Sigmoid colon (tissue), 6 donors: ENCODE measurements at regions not wholly inside any gene's neighbourhood (a gene's known extent, or its start where the extent isn't known, plus 50 kb on each side); places are given as distances from the start of the nearest gene placed in this dataset.

Experiments used
- DNase-seq: peaks from one replicate; pipeline ENCODE4 v3.0.0-alpha.2; 2019
- H3K27ac ChIP-seq, 4 donors: fragments of 200-600 bp; sonication (generic); one replicate each; pipeline ENCODE4 v1.5.1; 2016 to 2019; ENCODE audit warnings: mild to moderate bottlenecking in 1 of 4
- H3K27me3 ChIP-seq, 3 donors: fragments of 200-600 bp; sonication (generic); one replicate each; pipeline ENCODE4 v1.5.1; 2019; ENCODE audit warnings: mild to moderate bottlenecking in 1 of 3
- H3K36me3 ChIP-seq, 4 donors: fragments of 200-600 bp; sonication (generic); one replicate each; pipeline ENCODE4 v1.5.1; 2016 to 2019
- H3K4me1 ChIP-seq, 4 donors: fragments of 200-600 bp; sonication (generic); one replicate each; pipeline ENCODE4 v1.5.1; 2017 to 2019
- H3K4me3 ChIP-seq, 4 donors: fragments of 200-600 bp; sonication (generic); one replicate each; pipeline ENCODE4 v1.5.1; 2017 to 2019; ENCODE audit warnings: mild to moderate bottlenecking in 2 of 4, moderate library complexity in 1 of 4
- H3K9me3 ChIP-seq, 4 donors: fragments of 200-600 bp in 3 of 4; sonication (generic) in 3 of 4; one replicate each; pipeline versions ENCODE4 v1.5.1 to v1.6.1; 2013 to 2019
- EP300 ChIP-seq, 4 donors: sonication (generic); formaldehyde crosslinking; IDR thresholded peaks; one replicate each; pipeline ENCODE4 v1.6.1; 2017; ENCODE audit warnings: antibody characterized with exemption in 4 of 4
- POLR2A ChIP-seq, 2 donors: fragments of 450-650 bp; IDR thresholded peaks; one replicate each; pipeline ENCODE4 v1.6.1; 2016; ENCODE audit warnings: antibody characterized with exemption in 2 of 2, mild to moderate bottlenecking in 2 of 2, moderate library complexity in 2 of 2
- POLR2AphosphoS5 ChIP-seq, 4 donors: sonication (generic); formaldehyde crosslinking; IDR thresholded peaks; one replicate each; pipeline ENCODE4 v1.6.1; 2017; ENCODE audit warnings: antibody characterized with exemption in 4 of 4
- WGBS, 2 donors: extraction: QIAGEN DNeasy Blood & Tissue Kit; methylation state at CpG; one replicate each; pipeline ENCODE4 v1.1.7; 2013; 5-methylcytosine and 5-hydroxymethylcytosine counted together
- intact Hi-C: fragments of 100-400 bp; cut with DNase I; formaldehyde crosslinking; loops from one replicate; pipeline ENCODE4 v1.15.1; 2023
- TF ChIP-seq, protein P1 (sequence below), 4 experiments: fragments of 450-650 bp in 3 of 4; fragments of 200-600 bp in 1 of 4; IDR thresholded peaks; one replicate each; pipeline ENCODE4 v1.5.1; 2016 to 2019; ENCODE audit warnings: antibody characterized with exemption in 4 of 4, mild to moderate bottlenecking in 3 of 4, moderate library complexity in 2 of 4
- donor health status: healthy with polysubstance abuse.
- donor health status: healthy.

DNA sequence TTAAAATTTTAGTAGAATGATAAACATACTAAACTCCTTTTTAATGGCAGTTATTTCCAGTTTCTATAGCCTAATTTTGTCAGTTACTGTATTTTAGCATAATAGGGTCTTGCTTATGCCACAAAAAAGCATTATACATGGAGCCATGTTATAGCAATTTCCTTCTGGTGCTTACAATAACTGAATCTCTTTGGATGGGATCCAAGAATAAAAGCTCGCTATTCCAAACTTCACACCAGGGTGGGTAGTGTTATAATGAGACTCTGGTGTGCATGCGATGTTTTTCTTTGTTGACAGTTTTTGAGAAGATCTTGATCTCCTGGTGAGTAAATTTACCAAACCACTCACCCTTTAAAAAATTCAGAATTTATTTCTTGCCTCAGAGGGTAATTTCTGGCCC, 90.4 kb upstream of the CCDC91 start:
- TF ChIP-seq POLR2AphosphoS5 (IDR thresholded peaks at IDR 0.05): no peak
- 82 to 87% methylated on average over 2 of the region's 2 CpGs for WGBS, 2 donors
- no peaks in the 10 kb centered on the region for H3K4me1 ChIP-seq
- H3K9me3 ChIP-seq: no peaks in the 10 kb centered on the region
- intact Hi-C loops: no loop called here
- no peak overlapping the region for H3K27ac ChIP-seq
- no peak for DNase-seq
- H3K27me3 ChIP-seq: no peaks in the 10 kb centered on the region
- no peaks in the 10 kb centered on the region for H3K36me3 ChIP-seq
- no peak overlapping the region for H3K4me3 ChIP-seq

DNA sequence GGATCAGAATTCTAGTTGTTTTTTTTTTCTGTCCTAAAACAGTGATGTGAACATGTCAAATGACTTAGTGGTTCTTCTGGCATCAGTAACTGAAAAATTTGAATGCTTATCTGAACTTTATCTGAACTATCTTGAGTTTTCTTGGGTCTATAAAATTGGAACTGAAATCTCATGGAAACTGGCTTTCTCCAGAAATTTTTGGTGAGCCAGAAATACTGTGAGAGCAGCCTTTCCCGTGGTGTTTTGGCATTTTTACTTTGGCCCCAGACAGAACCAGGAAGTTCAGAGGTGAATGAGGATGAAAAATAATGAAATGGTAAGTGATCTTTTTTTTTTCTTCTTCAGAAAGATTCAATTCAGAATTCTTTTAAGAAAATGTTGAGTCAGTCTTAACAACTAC, 89.5 kb upstream of the CCDC91 start:
- no peak for DNase-seq
- Histone ChIP-seq H3K4me1 (no peaks in the 10 kb centered on the region), H3K27ac (no peak overlapping the region), H3K36me3 (no peaks in the 10 kb centered on the region), H3K9me3 (no peaks in the 10 kb centered on the region), H3K27me3 (no peaks in the 10 kb centered on the region), H3K4me3 (no peak overlapping the region)
- TF ChIP-seq POLR2A (IDR thresholded peaks at IDR 0.05): no peak
- TF ChIP-seq, protein P1, sequence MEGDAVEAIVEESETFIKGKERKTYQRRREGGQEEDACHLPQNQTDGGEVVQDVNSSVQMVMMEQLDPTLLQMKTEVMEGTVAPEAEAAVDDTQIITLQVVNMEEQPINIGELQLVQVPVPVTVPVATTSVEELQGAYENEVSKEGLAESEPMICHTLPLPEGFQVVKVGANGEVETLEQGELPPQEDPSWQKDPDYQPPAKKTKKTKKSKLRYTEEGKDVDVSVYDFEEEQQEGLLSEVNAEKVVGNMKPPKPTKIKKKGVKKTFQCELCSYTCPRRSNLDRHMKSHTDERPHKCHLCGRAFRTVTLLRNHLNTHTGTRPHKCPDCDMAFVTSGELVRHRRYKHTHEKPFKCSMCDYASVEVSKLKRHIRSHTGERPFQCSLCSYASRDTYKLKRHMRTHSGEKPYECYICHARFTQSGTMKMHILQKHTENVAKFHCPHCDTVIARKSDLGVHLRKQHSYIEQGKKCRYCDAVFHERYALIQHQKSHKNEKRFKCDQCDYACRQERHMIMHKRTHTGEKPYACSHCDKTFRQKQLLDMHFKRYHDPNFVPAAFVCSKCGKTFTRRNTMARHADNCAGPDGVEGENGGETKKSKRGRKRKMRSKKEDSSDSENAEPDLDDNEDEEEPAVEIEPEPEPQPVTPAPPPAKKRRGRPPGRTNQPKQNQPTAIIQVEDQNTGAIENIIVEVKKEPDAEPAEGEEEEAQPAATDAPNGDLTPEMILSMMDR (IDR thresholded peaks at IDR 0.05): no peak
- TF ChIP-seq POLR2AphosphoS5 (IDR thresholded peaks at IDR 0.05): no peak
- 75 to 78% methylated on average over 1 of the region's 1 CpG for WGBS, 2 donors
- intact Hi-C loops: no loop called here

DNA sequence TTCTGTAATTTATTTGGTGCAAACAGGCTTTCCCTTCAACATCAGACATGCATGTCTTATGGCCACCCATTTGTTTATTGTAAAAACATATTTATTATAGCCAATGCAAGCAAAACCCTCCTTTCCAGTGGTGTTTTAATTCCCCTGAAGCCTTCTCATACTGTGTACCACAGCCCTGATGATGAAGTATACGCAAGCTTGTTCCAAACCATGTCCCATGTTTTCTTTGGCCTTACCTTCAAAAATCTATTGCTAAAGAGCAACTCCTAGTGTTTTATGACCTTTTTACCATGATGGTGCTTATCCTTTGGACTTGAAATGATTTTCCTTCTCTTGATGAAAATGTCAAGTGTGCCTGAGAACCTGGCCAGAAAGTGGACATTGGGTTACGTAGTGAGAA, 85.9 kb upstream of the CCDC91 start:
- Histone ChIP-seq H3K27me3 (no peaks in the 10 kb centered on the region), H3K4me3 (no peak overlapping the region), H3K4me1 (no peaks in the 10 kb centered on the region), H3K27ac (no peak overlapping the region), H3K36me3 (no peaks in the 10 kb centered on the region), H3K9me3 (no peaks in the 10 kb centered on the region)
- no peak for DNase-seq
- 91 to 95% methylated on average over 2 of the region's 2 CpGs for WGBS, 2 donors
- TF ChIP-seq, protein P1 (IDR thresholded peaks at IDR 0.05): no peak
- TF ChIP-seq EP300 (IDR thresholded peaks at IDR 0.05) (no peak), POLR2A (IDR thresholded peaks at IDR 0.05) (no peak)
- intact Hi-C loops: no loop called here

DNA sequence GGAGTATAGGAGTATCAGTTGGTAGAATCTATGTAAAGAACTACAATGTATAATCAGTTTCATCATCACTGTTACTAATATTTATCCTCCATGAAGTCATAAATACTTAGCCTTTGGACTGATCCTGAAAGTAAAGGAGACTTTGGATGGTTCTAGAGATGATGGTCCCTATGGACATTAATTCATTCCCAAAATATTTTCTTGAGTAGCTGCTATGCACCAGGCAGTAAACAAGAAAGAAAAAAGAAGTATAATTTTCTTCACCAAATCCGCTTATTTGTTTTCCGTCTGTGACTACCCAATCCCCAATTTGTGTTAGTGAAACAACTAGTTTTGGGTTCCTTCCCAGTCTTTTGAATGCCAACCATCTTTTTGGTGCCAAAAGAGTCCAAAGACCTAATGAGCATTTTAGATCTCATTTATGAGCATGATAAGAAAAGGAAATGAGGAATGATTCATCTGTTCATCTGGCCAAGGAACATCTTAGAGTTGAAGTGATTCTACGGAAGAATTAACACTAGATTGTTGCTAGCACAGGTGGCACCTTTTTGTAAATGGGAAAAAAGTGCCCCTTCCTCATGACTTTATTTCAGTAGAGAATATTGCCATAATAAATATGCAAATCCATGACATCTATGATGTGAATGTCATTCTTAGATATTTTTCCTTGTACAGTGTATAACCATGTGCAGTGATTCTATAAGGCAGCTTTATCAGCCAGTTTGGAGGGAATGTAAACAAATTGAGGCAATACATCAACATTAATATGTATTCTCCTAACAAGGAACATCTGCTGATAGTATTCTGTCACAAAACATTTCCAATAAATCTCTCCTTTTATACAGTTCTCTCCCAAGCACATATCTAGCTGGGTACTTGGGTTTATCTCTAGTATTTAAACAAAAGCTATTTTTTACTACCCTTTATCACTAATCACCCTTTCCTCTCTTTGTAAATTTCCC, 85.1 kb upstream of the CCDC91 start:
- 79 to 85% methylated on average over 3 of the region's 3 CpGs for WGBS, 2 donors
- no peak for TF ChIP-seq POLR2AphosphoS5 (IDR thresholded peaks at IDR 0.05)
- TF ChIP-seq, protein P1 (IDR thresholded peaks at IDR 0.05): no peak
- intact Hi-C loops: no loop called here
- H3K27me3 ChIP-seq: no peaks in the 10 kb centered on the region
- H3K36me3 ChIP-seq: no peaks in the 10 kb centered on the region
- no peak for DNase-seq
- H3K4me1 ChIP-seq: no peaks in the 10 kb centered on the region
- H3K9me3 ChIP-seq: no peaks in the 10 kb centered on the region
- H3K4me3 ChIP-seq: no peak overlapping the region
- no peak overlapping the region for H3K27ac ChIP-seq

DNA sequence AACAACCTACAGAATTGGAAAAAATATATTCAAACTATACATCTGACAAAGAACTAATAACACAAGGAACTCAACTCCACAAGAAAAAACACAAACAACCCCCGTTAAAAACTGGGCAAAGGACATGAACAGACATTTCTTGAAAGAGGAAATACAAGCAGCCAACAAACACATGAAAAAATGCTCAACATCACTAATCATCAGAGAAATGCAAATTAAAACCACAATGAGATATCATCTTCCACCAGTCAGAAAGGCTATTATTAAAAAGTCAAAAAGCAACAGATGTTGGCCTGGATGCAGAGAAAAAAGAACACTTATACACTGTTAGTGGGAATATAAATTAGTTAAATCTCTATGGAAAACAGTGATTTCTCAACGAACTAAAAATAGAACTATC, 82.6 kb upstream of the CCDC91 start:
- intact Hi-C loops: no loop called here
- no peak for TF ChIP-seq POLR2AphosphoS5 (IDR thresholded peaks at IDR 0.05)
- TF ChIP-seq POLR2A (IDR thresholded peaks at IDR 0.05): no peak
- TF ChIP-seq, protein P1 (IDR thresholded peaks at IDR 0.05): no peak
- TF ChIP-seq EP300 (IDR thresholded peaks at IDR 0.05): no peak
- Histone ChIP-seq H3K27ac (no peak overlapping the region), H3K4me3 (no peak overlapping the region), H3K27me3 (no peaks in the 10 kb centered on the region), H3K9me3 (no peaks in the 10 kb centered on the region), H3K36me3 (no peaks in the 10 kb centered on the region), H3K4me1 (no peaks in the 10 kb centered on the region)
- no peak for DNase-seq
- WGBS, 2 donors: 74 to 80% methylated on average over 2 of the region's 2 CpGs
